GM18499 (cell line): ENCODE measurements at regions not wholly inside any gene's neighbourhood (a gene's known extent, or its start where the extent isn't known, plus 50 kb on each side); places are given as distances from the start of the nearest gene placed in this dataset.
"Not testable (repeated sequence)": the region's sequence is repeated elsewhere in the genome, so short reads cannot be mapped to it uniquely, and the experiment has no call there.

ENCODE experiments used
- ATAC-seq: cut with Tn5 transposase; IDR thresholded peaks from one replicate; pipeline ENCODE4 v1.9.1; 2021; ENCODE audit warnings: moderate number of reproducible peaks; ENCODE audit not compliant: insufficient read depth, unreplicated experiment

DNA sequence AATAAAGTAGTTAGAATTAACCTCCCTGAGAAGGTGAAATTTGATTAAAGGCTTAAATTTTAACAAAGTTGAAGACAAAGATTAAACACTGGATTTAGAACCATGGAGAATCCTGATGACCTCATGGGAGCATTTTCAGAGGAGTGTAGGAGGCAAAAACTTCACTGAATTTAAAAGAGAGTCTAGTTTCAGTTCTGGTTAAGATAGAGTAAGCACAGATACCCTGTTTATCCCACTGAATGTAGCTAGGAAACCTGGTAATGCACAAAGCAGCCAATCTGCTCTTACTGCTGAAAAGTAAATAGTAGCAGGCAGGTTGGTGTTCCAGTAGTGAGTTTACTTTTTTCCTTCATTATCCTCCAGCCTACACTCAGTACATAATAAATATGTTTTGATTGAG, 654.9 kb upstream of the SYT4 start:
- ATAC-seq = no peak

DNA sequence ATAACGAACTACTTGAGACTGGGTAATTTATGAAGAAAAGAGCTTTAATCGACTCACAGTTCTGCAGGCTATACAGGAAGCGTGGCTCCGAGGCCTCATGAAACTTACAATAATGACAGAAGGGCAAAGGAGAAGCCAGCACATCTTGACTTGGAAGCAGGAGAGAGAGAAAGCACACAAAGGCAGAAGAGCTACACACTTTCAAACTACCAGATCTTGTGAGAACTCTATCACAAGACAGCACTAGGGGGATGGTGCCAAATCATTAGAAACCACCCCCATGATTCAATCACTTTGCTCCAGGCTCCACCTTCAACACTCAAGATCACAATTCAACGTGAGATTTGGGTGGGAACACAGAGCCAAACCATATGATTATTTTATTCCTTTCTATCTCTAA, 655.9 kb upstream of the SYT4 start:
- ATAC-seq = no peak

DNA sequence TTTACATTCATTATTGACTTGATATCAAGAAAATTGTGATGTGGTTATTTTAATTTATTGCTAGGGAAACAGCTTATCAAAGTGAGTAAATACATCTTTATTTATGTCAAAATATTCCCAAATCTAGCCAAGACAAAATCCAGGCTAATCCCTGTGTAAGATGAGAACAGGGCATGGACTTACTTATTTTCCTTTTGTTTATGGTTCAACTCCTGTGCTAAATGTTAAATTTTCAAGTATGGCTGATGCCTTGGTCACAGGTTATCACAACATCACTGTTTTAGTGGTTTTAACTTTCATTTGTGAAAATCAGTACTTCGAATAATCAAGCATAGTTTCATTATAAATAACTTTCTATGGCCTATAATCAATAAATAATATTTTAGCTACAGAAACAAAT, 657.0 kb upstream of the SYT4 start:
- no peak for ATAC-seq

DNA sequence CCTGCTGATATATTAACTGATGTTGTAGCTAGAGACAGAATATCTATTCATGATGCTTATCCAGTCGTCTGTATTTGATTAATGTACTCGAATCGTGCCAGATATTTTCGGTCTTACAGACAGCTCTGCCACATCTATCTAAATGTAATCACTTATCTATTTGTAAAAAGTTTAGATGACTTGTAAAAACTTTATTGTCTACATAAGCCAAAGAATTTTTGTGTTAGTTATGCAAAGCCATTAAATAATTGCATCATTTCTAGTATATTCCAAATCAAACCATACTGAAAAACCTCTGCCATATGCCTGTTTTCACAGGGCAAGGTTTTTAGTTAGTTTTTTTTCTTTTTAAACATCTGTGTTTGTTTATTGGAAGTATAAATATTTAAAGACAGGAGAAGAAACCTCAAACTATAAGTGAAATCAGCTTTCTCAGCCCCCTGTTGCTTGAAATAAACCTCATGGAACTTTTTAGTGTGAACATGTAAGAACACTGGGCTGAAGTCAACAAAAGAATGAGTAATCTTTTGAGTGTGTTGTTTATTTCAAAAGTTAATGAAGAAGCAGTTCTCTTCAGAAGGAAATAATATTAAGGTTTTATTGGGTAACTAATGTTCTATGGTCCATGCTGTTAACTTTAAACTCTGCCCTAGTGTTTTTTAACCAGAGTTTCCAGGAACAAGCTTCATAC, 657.6 kb upstream of the SYT4 start:
- no peak for ATAC-seq

DNA sequence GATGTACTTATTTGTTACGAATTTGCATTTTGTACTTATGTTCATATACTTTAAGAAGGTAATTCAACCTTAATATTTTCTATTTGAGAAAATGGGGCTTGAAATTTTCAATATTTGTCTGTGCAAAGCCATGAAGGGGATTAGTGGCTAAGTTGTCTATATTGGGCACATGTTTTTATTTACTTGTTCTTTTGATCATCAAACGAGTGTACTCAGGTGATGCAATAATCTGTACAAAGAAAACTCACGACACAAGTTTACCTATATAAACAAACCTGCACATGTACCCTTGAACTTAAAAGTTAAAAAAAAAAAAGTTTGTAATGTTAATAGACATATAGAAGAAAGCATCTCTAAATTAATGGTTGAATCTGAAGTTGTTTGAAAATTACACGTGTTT, 658.9 kb upstream of the SYT4 start:
- no peak for ATAC-seq

DNA sequence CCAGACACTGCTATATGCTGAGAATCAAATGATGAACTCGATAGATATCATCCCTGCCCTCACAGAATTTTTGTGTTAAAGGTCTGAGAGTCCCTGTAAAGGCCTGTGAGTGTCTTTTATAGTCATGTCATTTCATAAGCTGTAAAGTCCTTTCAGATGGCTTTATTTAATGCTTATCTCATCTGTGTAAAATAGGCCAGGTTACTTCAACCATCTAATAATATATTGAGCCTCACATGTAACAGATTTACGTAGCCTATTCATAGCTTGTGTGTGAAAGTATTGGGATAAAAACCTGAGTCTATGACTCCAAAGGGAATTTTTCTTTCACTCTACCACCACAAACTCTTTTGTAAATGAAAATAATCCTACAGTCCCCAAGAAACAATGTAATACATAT, 672.0 kb upstream of the SYT4 start:
- no peak for ATAC-seq

DNA sequence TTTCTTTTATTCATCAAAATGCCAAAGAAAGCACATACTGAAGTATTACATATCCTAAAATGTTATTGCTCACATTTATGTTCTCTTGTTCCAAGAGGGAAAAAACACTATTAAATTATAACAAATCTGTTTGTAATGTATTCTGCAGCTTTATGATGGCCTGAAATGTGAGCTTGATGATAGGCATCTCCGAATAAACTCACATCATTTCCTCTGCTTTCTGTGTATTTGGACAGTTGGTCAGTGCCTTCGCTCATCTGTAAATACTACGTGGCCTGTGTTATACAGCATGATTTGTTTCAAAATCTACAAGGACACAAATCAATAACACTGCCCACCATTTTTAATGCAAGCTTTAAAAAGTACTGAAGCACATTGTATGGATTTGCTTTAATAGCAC, 672.8 kb upstream of the SYT4 start:
- no peak for ATAC-seq

DNA sequence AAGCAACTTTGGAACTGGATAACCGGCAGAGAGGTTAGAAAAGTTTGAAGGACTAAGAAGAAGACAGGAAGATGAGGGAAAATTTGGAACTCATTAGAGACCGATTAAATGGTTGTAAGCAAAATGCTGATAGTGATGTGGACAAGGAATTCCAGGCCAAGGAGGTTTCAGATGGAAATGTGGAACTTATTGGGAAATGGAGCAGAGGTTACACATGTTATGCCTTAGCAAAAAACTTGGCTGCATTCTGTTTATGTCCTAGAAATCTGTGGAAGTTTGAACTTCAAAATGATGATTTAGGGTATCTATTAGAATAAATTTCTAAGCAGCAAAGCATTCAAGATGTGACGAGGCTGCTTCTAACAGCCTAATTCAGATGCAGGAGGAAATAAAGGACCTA, 675.1 kb upstream of the SYT4 start:
- no peak for ATAC-seq

DNA sequence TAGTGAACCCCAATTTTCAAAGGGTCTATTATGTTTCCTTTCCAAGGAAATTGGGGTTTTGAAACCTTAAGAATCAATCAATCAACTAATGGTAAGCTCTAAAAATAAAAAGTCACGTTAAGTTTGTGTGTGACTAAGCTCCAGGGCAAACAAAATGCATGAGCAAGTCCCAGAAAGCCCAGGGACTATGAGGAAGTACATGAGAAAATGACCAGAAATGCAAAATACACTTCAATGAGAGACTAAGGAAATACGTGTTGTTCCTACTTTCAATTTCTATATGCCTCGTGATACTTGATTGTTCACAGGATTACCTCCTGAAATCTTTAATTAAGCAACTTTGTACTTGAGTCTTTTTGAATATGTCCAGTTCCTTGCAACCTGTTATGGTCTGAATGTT, 684.4 kb upstream of the SYT4 start:
- no peak for ATAC-seq

DNA sequence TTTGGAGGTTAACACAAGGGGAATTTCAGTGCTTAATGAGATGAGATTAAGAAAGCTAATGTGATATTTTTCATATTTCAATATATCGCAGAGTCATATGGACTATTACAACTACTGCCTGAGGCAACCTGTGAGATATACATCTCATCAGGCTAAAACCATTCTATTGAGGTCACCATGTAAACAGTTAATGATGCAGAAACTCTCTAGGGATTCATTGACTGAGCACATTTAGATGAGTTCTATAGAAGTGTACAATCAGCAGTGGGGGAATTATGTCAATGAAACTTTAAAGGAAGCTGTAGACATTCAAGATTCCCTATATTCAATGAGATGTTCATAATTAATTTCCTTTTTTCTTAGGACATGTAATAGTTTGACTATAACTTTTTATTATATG, 687.4 kb upstream of the SYT4 start:
- ATAC-seq = no peak

DNA sequence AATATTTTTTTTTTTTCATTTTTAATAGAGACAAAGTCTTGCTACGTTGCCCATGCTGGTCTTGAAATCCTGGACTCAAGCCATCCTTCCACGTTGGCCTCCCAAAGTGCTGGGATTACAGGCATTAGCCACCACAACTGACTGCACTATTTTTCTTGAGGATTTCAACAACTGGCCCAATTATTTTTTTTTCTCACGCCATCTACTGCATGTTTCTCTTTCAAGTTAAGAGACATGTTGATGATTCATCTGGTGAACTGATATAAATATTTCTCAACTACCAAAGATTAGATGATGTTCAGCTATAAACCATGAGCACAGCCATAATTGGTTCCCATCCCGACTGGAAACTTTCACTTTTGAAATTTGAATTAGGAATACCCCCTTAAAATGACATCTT, 688.4 kb upstream of the SYT4 start:
- ATAC-seq = no peak

DNA sequence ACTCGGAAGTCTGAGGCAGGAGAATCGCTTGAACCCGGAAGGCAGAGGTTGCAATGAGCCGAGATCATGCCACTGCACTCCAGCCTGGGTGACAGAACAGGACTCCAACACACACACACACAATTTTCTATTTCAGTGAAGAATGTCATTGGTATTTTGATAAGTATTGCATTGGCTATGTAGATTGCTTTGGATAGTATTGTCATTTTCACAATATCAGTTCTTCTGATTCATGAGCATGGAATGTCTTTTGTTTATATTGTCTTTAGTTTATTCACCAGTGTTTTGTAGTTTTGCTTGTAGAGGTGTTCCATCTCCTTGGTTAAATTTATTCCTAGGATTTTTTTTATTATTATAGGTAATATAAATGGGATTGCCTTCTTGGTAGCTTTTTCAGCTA, 693.4 kb upstream of the SYT4 start:
- ATAC-seq = no peak

DNA sequence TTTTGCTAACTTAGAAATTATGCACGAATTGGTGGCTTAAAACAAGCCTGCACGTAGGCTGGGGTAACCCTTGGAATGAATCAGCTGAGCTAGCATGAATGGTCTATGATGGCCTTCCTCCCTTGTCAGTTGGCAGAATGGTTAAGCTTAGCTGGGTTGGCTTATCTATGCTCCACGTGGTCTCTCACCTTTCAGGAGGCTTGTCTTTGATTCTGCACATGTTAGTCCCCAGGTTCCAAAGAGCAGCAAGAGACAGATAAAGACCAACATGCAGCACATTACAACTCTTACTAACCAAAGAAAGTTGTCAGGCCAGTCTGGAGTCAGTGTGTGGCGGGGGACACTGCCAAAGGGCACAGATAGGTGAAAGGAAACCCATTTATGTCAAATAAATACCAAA, 700.9 kb upstream of the SYT4 start:
- ATAC-seq = no peak

DNA sequence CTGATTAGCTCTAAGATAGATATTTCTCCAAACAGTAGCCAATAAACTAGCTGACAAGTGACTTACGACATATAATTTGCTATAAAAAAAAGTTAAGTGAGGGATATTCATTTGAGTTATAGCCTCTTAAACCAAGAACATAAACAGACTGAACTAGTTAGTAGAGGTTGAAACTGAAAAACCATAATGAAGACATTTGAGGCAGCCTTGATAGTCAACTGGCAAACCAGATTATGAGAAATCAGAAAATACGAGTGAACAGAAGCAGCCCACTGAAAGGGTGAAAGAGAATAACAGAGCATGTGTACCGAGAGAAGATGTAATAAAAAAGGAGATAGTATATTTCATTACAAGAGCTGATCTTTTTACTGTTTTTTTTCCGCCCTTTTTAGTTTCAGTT, 698.1 kb upstream of the SETBP1 start:
- ATAC-seq = no peak

DNA sequence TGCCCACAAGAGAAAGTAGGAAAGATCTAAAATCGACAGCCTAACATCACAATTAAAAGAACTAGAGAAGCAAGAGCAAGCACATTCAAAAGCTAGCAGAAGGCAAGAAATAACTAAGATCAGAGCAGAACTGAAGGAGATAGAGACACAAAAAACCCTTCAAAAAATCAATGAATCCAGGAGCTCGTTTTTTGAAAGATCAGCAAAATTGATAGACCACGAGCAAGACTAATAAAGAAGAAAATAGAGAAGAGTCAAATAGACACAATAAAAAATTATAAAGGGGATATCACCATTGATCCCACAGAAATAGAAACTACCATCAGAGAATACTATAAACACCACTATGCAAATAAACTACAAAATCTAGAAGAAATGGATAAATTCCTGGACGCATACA, 693.6 kb upstream of the SETBP1 start:
- not testable (repeated sequence) for ATAC-seq

DNA sequence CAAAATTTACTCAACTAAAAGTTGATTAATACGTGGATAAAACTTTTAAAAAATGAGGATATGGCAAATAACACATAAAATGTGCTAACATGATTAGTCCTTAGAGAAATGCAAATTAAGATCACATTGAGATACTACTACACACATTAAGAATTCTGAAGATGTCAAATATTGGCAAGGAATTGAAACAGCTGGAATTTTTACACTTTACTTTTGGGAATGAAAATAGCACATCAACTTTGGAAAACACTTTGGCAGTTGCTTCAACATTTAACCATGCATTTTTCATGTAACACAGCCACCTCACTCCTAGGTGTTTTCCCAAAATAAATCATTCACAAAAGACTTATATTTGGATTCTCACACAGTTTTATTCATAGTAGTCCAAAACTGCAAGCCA, 687.9 kb upstream of the SETBP1 start:
- no peak for ATAC-seq

DNA sequence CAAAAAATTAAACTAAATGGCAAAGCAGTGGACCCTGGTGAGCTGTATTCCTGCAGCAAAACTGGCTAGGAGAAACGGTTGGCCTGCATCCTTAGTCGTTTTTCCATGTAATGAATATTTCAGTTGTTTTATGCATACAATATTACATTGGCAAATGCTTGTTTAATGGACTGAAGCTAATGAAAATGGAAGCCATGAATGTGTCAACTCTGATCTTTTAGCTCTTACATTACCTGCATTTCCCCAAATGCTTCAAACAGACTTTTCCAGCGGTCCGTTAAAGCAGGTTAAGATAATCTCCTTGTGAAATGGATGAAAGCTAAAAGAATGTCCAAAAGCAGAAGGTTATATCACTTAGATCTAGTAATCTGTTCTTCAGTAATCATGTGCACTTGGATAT, 686.3 kb upstream of the SETBP1 start:
- no peak for ATAC-seq

DNA sequence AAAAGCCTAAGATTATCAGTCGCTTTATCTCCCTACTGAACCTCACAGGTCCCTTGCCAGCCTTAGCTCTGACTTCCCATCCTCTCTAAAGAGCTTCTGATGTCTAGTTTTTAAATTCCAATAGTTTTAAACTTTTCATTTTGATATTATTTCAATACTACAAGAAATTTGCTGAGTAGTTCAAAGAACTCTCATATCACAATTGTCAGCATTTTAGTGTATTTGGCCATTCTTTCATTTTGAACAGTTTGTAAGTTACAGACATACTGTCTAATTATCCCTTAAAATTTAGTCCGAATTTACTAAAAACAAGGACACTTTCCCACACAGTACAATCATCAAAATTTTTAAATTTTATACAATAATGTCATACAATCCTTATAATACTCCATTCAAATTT, 666.8 kb upstream of the SETBP1 start:
- ATAC-seq = no peak

DNA sequence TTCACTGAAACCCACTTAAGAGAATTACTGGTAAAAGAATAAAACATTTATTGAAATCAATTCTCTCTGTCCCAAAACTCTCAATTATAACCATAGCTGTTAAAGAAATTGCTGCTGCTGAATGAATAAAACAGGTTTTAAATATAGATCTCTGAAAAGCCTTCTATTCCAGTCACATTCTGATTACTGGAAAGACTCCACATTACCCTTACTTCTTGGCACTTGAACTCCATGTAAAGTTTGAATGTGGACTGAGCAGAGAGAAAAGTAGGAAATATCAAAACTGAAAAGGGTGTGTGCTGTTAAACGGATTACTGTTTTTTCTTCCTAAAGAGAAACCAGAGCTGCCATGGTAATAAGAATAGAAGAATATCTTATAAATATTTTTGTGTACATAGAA, 655.3 kb upstream of the SETBP1 start:
- ATAC-seq = no peak

DNA sequence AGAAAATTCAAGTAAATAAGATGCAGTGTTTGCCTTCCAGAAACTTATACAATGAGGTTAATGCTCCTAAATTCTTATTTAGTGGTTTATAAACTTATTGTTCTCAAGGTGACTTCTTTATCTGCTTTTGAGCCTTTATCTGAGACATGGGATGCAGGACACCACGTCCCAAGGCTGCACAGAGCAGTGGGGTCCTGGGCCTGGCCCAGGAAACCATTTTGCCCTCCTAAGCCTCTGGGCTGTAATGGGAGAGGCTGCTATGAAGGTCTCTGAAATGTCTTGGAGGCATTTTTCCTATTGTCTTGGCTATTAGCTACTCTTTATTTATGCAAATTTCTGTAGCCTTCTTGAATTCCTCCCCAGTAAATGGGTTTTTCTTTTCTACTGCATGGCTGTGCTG, 652.6 kb upstream of the SETBP1 start:
- ATAC-seq = no peak

DNA sequence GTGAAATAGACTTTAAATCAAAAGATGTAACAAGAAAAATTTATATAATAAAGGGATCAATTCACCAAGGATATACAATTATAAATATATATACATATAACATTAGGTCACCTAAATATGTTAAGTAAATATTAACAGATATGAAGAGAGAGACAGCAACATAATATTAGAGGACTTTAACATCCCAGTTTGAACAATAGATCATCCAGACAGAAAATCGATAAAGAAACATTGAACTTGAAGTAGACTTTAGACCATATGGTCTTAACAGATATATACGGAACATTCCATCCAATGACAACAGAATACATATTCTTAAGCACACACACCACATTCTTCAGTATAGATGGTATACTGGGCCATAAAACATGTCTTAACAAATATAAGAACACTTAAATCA, 649.6 kb upstream of the SETBP1 start:
- ATAC-seq = no peak

DNA sequence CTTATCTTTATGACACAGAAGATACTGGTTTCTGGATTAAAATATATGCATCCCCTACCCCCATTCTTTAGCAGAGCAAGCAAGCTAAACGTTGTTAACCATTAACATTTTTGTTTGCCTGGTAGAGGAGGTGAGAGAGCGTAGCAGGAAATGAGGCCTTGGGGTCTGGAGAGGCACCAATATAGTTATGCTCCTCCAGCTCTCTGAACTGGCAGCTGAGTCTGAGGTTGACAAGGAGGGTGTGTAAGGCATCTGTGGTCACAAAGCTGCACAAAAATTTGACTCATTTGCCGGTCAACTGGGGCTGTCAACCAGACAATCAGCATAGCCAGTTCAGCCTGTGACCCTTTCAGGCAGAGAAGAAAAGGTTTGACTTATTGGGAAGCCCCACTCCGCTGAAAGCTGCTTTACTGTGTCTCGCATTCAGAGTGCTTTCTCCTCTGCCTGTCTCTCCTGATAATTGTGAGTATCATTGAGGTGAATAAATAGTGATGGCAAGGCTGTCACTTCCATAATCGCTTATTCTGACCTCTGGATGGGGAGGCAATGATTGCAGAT, 647.5 kb upstream of the SETBP1 start:
- ATAC-seq = no peak

DNA sequence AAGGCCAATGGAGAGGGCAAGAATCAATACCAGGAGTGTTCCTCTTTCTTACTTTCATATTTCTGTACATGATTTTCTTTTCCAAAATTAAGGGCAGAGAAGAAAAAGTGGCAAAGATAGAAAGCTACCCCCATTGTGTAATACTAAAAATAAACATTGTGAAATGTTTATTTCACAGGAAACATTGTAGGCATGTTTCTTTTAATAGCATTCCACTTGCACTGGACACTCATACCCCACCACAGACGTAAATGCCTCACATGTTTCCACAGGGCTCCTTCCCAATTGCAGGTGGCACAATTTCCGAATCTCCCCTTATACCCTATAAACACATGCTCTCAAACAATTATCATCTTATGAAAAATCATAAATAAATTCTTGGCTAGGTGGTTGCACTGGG, 645.1 kb upstream of the SETBP1 start:
- ATAC-seq = no peak
